Ascending aorta (tissue), 2 donors: ENCODE measurements at regions not wholly inside any gene's neighbourhood (a gene's known extent, or its start where the extent isn't known, plus 50 kb on each side); places are given as distances from the start of the nearest gene placed in this dataset.

Source experiments
- DNase-seq, 2 donors: peaks; one replicate each; pipeline ENCODE4 v3.0.0-alpha.2; 2019; ENCODE audit warnings: low spot score in 2 of 2
- H3K27ac ChIP-seq, 2 donors: fragments of 200-600 bp; sonication (generic); one replicate each; pipeline ENCODE4 v1.5.1; 2016 to 2017; ENCODE audit warnings: mild to moderate bottlenecking in 1 of 2
- H3K27me3 ChIP-seq: fragments of 200-600 bp; sonication (generic); one replicate; pipeline ENCODE4 v1.5.1; 2017
- H3K36me3 ChIP-seq, 2 donors: fragments of 200-600 bp; sonication (generic); one replicate each; pipeline ENCODE4 v1.5.1; 2016
- H3K4me1 ChIP-seq, 2 donors: fragments of 200-600 bp; sonication (generic); one replicate each; pipeline ENCODE4 v1.5.1; 2016 to 2017; ENCODE audit warnings: mild to moderate bottlenecking in 1 of 2
- H3K4me3 ChIP-seq, 2 donors: fragments of 200-600 bp; sonication (generic); one replicate each; pipeline ENCODE4 v1.5.1; 2016 to 2017; ENCODE audit warnings: mild to moderate bottlenecking in 1 of 2
- H3K9me3 ChIP-seq, 2 donors: fragments of 200-600 bp; sonication (generic); one replicate each; pipeline ENCODE4 v1.5.1; 2016
- CTCF ChIP-seq, 3 experiments: fragments of 200-600 bp in 2 of 3; fragments of 450-650 bp in 1 of 3; sonication (generic) in 2 of 3; IDR thresholded peaks; one replicate each; pipeline ENCODE4 v1.5.1; 2016 to 2019; ENCODE audit warnings: antibody characterized with exemption in 3 of 3, mild to moderate bottlenecking in 1 of 3, moderate library complexity in 1 of 3
- intact Hi-C: fragments of 100-400 bp; cut with DNase I; formaldehyde crosslinking; loops from one replicate; pipeline ENCODE4 v1.15.1; 2023

GRCh38 chr10:78304091-78305045, 270.7 kb downstream of the RPS24 start:
- Histone ChIP-seq H3K4me3 (no peak overlapping the region), H3K27ac (no peak overlapping the region), H3K27me3 (no peaks in the 10 kb centered on the region), H3K36me3 (no peaks in the 10 kb centered on the region), H3K9me3 (no peaks in the 10 kb centered on the region), H3K4me1 (peaks cover 0 to 11% of the 10 kb centered on the region in 2 donors)
- intact Hi-C loops: loop anchor here (5.0 kb wide), 5 partner anchors 238 to 893 kb away; no protein-coding TSS in a partner anchor
- TF ChIP-seq CTCF (IDR thresholded peaks at IDR 0.05): no peak
- peak in 1 of 2 donors; percentile 59 for DNase-seq

DNA sequence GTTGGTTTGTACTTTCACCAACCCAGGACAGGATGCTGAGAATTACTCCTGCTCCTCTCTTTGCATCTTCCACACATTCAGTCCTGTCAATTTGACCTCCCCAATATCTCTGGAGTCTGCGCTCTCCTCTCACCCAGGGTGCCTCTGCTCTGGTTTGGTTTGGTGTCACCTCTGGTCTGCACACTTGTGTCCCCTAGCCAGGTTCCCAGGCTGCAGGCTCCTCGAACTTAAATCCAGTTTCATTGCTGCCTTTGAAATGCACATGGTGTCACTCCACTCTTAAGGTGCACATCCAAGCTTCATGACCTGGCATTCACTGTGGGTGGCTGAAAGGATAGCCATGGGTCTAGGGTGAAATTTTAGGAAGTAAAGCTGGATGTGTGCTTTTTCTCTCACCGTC, 271.6 kb downstream of the RPS24 start:
- peak in 1 of 2 donors; percentile 25 for DNase-seq
- H3K27me3 ChIP-seq: no peaks in the 10 kb centered on the region
- no peak overlapping the region for H3K4me3 ChIP-seq
- H3K27ac ChIP-seq: no peak overlapping the region
- no peak for TF ChIP-seq CTCF (IDR thresholded peaks at IDR 0.05)
- intact Hi-C loops: no loop called here
- H3K9me3 ChIP-seq: no peaks in the 10 kb centered on the region
- H3K36me3 ChIP-seq: no peaks in the 10 kb centered on the region
- H3K4me1 ChIP-seq: peaks cover 0 to 11% of the 10 kb centered on the region in 2 donors

- no peak overlapping the region for H3K4me3 ChIP-seq
- no peaks in the 10 kb centered on the region for H3K27me3 ChIP-seq
- H3K27ac ChIP-seq: no peak overlapping the region
- no peak for TF ChIP-seq CTCF (IDR thresholded peaks at IDR 0.05)
- intact Hi-C loops: no loop called here
- no peaks in the 10 kb centered on the region for H3K9me3 ChIP-seq
- peaks cover 0 to 11% of the 10 kb centered on the region in 2 donors for H3K4me1 ChIP-seq
- peak in 1 of 2 donors; percentile 38 for DNase-seq
- H3K36me3 ChIP-seq: no peaks in the 10 kb centered on the region
These were observed 272.7 kb downstream of the RPS24 start for GRCh38 chr10:78306358-78306757.

- no peaks in the 10 kb centered on the region for H3K9me3 ChIP-seq
- intact Hi-C loops: no loop called here
- no peaks in the 10 kb centered on the region for H3K27me3 ChIP-seq
- no peak for DNase-seq
- H3K27ac ChIP-seq: no peak overlapping the region
- H3K4me3 ChIP-seq: no peak overlapping the region
- H3K36me3 ChIP-seq: no peaks in the 10 kb centered on the region
- peaks cover 0 to 8% of the 10 kb centered on the region in 2 donors for H3K4me1 ChIP-seq
- no peak for TF ChIP-seq CTCF (IDR thresholded peaks at IDR 0.05)
These were observed 273.9 kb downstream of the RPS24 start for GRCh38 chr10:78307576-78307975.

- intact Hi-C loops: no loop called here
- no peak for TF ChIP-seq CTCF (IDR thresholded peaks at IDR 0.05)
- H3K36me3 ChIP-seq: no peaks in the 10 kb centered on the region
- no peaks in the 10 kb centered on the region for H3K9me3 ChIP-seq
- no peaks in the 10 kb centered on the region for H3K4me1 ChIP-seq
- no peak overlapping the region for H3K27ac ChIP-seq
- H3K27me3 ChIP-seq: no peaks in the 10 kb centered on the region
- H3K4me3 ChIP-seq: no peak overlapping the region
- DNase-seq: peak in 1 of 2 donors; percentile 42
These were observed 276.0 kb downstream of the RPS24 start for GRCh38 chr10:78309536-78310237.
